ENCODE measurements at regions not wholly inside any gene's neighbourhood (a gene's known extent, or its start where the extent isn't known, plus 50 kb on each side); places are given as distances from the start of the nearest gene placed in this dataset.

DNA sequence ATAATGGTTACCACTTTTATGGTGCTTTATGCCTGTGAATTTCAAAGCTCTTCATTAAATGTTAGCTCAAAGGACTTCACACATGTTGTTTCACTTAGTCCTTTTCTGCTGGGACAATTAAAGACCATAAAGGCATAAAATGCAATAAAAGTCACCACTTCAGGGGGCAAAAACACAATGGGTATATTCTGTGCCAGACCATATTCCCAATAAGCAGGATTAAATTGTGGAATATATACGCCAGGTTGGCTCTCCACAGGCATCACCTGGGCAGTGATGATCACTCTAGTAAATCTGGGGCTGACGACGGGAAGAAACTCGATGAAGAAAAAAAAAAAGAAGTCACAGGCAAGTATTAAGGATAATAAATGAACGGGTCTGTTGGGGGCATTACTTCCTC lies 370.2 kb upstream of the CNTN4 start:
- Histone ChIP-seq H3K9ac (replicated peaks; ENCODE audit: extremely low read depth, insufficient read depth, low read length) (no peak overlapping the region), H3K36me3 (ENCODE audit: control insufficient read depth in 2 of 2, extremely low read depth in 1 of 2, insufficient read depth in 2 of 2, low read length in 2 of 2) (no peaks in the 10 kb centered on the region), H3K4me3 (replicated peaks in 1 of 3; ENCODE audit: insufficient read depth in 1 of 3, low read depth in 1 of 3, low read length in 3 of 3) (no peak overlapping the region), H2AFZ (ENCODE audit: low read depth, low read length) (no peak overlapping the region), H3K9me1 (replicated peaks; ENCODE audit: control insufficient read depth, extremely low read depth, insufficient read depth, low read length) (no peaks in the 10 kb centered on the region), H3K4me2 (ENCODE audit: insufficient read depth, low read length) (no peak overlapping the region), H3K27ac (ENCODE audit: insufficient read depth, low read depth, low read length) (no peak overlapping the region), H3K4me1 (ENCODE audit: control insufficient read depth, extremely low read depth, insufficient read depth, low read length) (no peaks in the 10 kb centered on the region), H3K27me3 (ENCODE audit: control insufficient read depth in 2 of 2, insufficient read depth in 2 of 2, low read length in 2 of 2) (no peaks in the 10 kb centered on the region), H4K20me1 (replicated peaks; ENCODE audit: control insufficient read depth, extremely low read depth, insufficient read depth, low read length) (no peaks in the 10 kb centered on the region), H3K79me2 (ENCODE audit: control insufficient read depth, insufficient read depth, low read length) (no peaks in the 10 kb centered on the region), H3K9me3 (replicated peaks; ENCODE audit: control insufficient read depth, insufficient read depth, low read length) (peaks cover 7% of the 10 kb centered on the region)
- TF ChIP-seq EZH2 (IDR thresholded peaks at IDR 0.05; ENCODE audit: borderline replicate concordance, low read depth, low read length, severe bottlenecking) = no peak
- ChIA-PET POLR2A (no interaction called here), CTCF (no interaction called here)
- BruUV-seq (replicated peaks) = no TSS peak
- DNase-seq (ENCODE audit: low read depth, low spot score) (no peak), FAIRE-seq (no peak)
- dilution Hi-C loops (cut with MboI; ENCODE audit: extremely low pct_ligation_motif_present, low sequenced_read_pairs) = no loop called here
- intact Hi-C loops (cut with micrococcal nuclease) = no loop called here

DNA sequence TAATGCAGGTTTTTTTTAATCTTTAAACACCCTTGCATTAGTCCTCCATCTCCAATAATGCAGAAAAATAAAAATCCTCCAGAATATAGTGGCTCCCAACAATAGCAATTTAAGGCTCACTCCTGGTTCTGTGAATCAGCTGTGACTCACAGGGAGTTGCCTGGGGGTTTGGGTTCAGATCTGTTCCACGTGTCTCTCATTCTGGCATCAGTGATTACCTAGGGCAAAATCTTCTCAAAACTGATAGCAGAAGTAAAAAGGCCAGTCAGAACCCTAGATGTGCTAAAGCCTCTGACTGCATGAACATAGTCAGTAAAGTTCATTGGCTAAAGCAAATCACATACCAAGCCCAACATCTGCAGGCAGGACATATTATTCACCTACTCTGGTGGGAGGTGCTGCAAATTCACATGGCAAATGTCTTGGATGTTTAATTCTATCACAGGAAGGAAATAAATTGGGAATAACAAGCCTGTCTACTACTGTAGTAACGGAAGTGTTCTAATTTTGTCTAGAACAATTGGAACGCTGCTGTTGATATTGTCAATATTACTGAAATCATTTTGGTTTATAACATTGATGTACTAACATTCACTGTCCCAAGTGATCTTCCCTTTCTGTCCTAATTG lies 364.1 kb upstream of the CNTN4 start:
- TF ChIP-seq FOS (IDR thresholded peaks at IDR 0.05; ENCODE audit: borderline replicate concordance, insufficient read depth, low read length) = no peak
- no peak for TF ChIP-seq MYC (IDR thresholded peaks at IDR 0.05; ENCODE audit: low read depth, low read length)
- no peak for TF ChIP-seq GATA2 (IDR thresholded peaks at IDR 0.05; ENCODE audit: insufficient read depth, insufficient read length, low read depth, low read length)
- TF ChIP-seq, protein P1, sequence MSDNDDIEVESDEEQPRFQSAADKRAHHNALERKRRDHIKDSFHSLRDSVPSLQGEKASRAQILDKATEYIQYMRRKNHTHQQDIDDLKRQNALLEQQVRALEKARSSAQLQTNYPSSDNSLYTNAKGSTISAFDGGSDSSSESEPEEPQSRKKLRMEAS (IDR thresholded peaks at IDR 0.05; ENCODE audit: insufficient read depth, insufficient read length) = no peak
- no peak for DNase-seq (ENCODE audit: low read depth, low spot score)
- no peak for FAIRE-seq
- intact Hi-C loops (cut with micrococcal nuclease) (no loop called here), dilution Hi-C loops (cut with MboI; ENCODE audit: extremely low pct_ligation_motif_present, low sequenced_read_pairs) (no loop called here)
- Histone ChIP-seq H3K4me1 (ENCODE audit: control insufficient read depth, extremely low read depth, insufficient read depth, low read length) (no peaks in the 10 kb centered on the region), H3K4me3 (replicated peaks in 1 of 3; ENCODE audit: insufficient read depth in 1 of 3, low read depth in 1 of 3, low read length in 3 of 3) (no peak overlapping the region), H4K20me1 (replicated peaks; ENCODE audit: control insufficient read depth, extremely low read depth, insufficient read depth, low read length) (no peaks in the 10 kb centered on the region), H3K9me3 (replicated peaks; ENCODE audit: control insufficient read depth, insufficient read depth, low read length) (peaks cover 6% of the 10 kb centered on the region), H3K79me2 (ENCODE audit: control insufficient read depth, insufficient read depth, low read length) (no peaks in the 10 kb centered on the region), H2AFZ (ENCODE audit: low read depth, low read length) (no peak overlapping the region), H3K27me3 (ENCODE audit: control insufficient read depth in 2 of 2, insufficient read depth in 2 of 2, low read length in 2 of 2) (no peaks in the 10 kb centered on the region), H3K36me3 (ENCODE audit: control insufficient read depth in 2 of 2, extremely low read depth in 1 of 2, insufficient read depth in 2 of 2, low read length in 2 of 2) (no peaks in the 10 kb centered on the region), H3K4me2 (ENCODE audit: insufficient read depth, low read length) (no peak overlapping the region), H3K27ac (ENCODE audit: insufficient read depth, low read depth, low read length) (no peak overlapping the region), H3K9me1 (replicated peaks; ENCODE audit: control insufficient read depth, extremely low read depth, insufficient read depth, low read length) (no peaks in the 10 kb centered on the region), H3K9ac (replicated peaks; ENCODE audit: extremely low read depth, insufficient read depth, low read length) (no peak overlapping the region)
- ChIA-PET POLR2A (no interaction called here), CTCF (no interaction called here)
- BruUV-seq (replicated peaks) = no TSS peak
